HG03280 (cell line): ENCODE measurements at regions not wholly inside any gene's neighbourhood (a gene's known extent, or its start where the extent isn't known, plus 50 kb on each side); places are given as distances from the start of the nearest gene placed in this dataset.
"Not testable (repeated sequence)": the region's sequence is repeated elsewhere in the genome, so short reads cannot be mapped to it uniquely, and the experiment has no call there.

Experiments used
- ATAC-seq: cut with Tn5 transposase; IDR thresholded peaks from one replicate; pipeline ENCODE4 v1.9.1; 2021; ENCODE audit warnings: mild to moderate bottlenecking, moderate library complexity; ENCODE audit not compliant: unreplicated experiment

DNA sequence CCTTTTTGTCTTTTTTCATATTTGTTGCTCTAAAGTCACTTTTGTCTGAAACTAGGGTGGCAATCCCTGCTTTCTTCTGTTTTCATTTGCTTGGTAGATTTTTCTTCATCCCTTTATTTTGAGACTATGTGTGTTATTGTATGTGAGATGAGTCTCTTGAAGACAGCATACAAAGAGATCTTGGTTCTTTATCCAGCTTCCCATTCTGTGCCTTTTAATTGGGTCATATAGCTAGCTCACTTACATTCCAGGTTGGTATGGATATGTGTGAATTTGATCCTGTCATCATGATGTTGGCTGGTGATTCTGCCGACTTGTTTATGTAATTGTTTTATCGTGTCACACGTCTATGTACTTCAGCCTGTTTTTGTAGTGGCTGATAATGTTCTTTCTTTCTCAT, 267.7 kb upstream of the MGAT4C start:
- no peak for ATAC-seq

DNA sequence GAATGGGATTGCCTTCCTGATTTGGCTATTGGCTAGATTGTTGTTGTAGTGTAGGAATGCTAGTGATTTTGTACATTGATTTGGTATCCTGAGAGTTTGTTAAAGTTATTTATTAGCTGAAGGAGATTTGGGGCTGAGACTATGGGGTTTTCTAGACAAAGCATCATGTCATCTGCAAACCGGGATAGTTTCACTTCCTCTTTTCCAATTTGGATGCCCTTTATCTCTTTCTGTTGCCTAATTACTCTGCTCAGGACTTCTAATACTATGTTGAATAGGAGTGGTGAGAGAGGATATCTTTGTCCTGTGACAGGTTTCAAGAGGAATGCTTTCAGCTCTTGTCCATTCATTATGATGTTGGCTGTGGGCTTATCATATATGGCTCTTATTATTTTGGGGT, 265.7 kb upstream of the MGAT4C start:
- no peak for ATAC-seq

DNA sequence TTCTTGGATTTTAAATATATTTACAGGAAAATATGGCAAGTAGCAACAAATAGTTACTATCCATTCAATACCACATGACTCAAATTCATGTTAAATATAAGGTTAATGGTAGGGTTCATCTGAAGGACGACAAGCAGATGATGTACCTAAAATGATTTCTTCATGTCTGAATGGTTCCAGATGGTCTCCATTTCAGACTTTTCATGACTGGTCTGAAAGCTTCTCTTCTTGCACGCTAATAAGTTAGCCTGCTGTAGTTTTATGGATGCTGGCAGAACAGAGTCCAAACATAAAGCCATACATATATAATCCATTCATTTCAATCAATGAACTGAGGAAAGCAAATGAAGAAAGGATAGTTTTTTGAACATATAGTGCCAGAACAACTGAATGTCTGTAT, 257.0 kb upstream of the MGAT4C start:
- no peak for ATAC-seq

DNA sequence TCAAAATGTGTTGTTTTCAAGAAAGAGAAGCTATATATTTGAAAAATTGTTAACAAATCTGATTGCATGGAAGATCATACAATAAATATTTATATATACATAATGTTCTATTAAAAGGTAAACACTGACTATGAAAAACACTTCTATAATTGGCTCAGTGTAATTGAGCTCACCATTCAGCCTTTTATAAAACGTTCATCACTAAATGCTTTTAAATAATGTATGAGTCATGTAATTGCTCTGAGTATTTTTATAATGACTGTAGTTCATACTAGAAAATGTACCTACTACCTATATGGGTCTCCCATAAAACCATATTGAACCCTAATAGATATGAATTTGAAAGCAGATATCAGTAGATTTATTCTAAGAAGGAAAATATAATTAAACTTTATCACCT, 240.4 kb upstream of the MGAT4C start:
- ATAC-seq = no peak

DNA sequence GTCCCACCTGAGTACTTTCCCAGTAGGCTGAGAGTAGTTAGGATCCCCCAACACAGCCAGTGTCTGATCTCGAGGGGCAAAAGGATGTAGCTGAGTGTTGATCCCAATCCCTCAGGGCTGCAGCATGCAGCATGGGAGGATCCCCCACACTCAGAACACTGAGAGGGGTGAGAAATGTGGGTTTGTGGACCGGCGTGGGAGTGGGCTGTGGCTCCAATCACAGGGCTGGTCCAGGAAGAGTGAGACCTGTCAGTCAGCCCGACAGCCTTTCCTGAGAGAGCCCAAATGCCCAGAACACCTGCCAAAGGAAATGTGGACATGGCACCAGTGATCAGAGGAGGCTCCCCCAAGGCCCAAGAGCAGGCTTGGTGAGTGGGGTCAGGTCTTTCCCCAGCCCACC, 228.3 kb upstream of the MGAT4C start:
- ATAC-seq = no peak

DNA sequence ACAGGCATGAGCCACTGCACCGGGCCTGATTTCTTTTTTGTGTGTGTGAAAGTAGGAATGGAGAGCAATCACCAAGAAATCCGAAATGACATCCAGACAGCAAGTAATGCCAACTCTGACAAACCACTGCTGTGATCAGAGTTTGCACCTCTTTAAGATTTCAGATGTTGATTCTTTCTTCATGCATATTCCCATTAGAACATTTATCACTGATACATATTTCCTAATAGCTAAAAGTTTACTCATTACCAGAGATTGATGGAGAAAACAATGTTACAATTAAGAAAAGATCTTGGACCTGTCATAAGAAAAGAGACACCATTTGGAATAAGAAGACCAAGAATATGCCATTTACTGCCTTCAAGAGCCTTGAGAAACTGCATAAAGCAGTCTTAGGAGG, 217.0 kb upstream of the MGAT4C start:
- ATAC-seq = no peak

DNA sequence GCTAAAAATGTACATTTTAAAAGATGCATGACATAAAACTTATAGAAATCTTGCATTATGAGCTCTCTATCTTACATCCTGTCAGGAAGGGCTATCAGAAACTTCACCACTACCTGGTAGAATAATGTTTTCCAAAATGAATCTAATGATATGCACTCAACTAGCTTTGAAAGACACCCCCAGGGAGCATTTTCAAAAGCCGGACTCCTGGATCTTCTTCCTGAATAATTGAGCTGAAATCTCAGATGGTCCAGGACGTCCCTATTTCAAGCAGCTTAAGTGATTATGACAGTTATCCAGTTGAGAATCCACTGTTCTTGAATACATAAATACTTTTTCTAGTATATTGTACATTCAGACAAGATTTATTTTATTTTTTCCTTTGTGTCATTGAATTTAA, 200.6 kb upstream of the MGAT4C start:
- ATAC-seq = no peak

DNA sequence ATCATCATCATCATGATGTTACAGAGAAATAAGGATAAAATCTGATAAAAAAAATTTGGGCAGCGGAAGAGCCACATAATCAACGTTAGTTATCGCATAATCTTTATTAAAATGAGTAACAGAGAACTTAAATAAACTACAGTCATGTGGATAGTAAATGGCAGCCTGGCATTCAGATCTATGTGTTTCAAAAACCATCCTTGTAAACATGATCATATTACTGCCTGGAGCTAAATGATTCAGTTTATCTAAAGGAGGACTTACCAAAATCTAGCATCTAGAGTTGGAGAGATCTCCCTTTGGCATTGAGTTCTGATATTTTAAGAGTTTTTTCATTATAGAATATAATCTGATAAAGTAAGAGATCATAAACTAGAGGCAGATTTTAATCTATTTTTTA, 200.1 kb upstream of the MGAT4C start:
- no peak for ATAC-seq

DNA sequence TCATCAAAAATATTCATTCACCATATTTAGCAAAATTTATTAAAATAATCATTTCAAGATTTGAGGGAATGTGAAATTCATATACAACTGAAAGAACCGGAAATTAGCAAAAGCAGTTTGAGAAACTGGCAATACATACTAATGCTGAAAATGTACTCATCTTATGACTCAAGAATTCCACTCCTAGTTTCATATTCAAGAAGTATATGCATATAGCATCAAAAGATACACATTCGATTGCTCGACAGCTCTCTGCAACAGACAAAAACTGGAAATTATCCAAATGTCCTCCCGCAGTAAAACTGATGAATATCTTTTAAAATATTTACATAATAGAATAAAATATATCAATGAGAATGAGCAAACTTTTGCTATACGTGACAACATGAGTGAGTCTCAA, 189.2 kb upstream of the MGAT4C start:
- ATAC-seq = no peak

DNA sequence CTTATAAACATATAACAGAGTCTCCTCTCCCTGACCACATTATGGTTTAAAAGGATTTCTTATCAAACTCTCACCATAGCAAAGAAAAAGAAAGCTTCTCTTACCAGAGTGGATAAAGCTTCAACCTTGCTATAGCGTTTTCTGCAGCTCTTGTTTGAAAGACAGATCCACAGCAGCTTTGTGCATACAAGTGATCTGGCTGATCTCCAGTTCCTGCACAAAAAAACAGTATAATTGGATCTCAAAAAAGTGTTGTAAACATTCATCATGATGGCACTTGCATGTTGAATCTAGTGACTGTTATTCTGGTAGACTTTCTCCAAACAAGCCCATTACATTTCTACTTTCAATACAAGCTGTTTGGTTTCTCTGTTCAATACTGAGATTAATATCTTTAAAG, 178.9 kb upstream of the MGAT4C start:
- ATAC-seq = no peak

DNA sequence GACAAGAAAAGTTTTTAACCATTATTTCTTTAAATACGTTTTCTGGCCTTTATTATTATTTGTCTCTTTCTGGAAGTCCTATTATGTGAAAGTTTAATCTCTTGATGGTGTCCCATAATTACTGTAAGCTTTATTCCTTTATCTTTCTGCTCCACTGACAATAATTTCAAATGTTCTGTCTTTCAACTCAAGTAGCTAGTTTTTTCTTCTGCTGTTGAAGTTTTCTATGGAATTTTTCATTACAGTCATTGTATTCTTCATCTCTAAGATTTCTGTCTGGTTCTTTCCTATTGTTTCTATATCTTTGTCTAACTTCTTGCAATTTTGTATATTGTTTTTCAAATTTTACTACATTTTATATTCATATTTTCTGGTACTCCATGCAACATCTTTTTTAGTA, 173.6 kb upstream of the MGAT4C start:
- no peak for ATAC-seq

DNA sequence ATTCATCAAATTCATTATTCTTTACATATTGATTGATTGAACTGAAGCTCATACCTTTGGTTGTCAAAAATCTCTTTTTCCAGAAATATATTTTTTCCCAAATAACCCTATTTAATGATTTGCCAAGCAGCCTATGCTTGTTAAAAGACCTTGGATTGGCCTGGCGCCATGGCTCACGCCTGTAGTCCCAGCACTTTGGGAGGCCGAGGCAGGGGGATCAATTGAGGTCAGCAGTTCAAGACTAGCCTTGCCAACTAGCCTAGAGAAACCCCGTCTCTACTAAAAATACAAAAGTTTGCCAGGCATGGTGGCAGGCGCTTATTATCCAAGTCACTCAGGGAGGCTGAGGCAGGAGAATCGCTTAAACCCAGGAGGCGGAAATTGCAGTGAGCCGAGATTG, 165.1 kb upstream of the MGAT4C start:
- no peak for ATAC-seq

DNA sequence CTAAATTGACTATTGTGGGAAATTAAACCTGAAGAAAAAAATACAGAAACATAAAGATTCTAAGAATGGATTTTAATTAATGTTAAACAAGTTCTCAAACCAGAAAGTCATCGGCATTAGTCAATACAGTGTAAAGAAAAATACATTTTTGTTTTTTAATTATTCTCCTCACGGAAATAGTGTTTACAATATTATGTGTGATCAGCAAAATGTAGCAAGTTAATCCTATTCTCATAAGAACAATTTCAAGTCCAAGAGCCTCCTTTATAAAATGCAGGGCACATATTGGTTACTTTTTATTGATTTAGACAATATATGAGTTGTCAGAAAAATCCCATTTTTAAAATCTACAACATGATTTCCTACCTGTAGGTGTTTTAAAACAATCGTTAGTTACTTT, 158.0 kb upstream of the MGAT4C start:
- no peak for ATAC-seq

DNA sequence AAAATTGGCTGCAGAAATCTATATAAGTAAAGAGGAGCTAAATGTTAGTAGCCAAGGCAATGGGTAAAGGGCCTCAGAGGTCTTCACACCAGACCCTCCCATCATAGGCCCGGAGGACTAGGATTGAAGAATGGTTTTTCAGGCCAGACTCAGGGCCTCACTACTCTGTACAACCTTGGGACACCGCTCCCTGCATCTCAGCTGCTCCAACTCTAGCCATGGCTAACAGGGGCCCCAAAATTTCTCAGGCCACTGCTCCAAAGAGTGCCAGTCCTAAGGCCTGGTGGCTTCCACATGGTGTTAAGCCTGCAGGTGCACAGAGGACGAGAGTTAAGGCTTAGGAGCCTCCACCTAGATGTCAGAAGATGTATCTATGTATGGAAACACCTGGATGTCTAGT, 155.5 kb upstream of the MGAT4C start:
- ATAC-seq = no peak

DNA sequence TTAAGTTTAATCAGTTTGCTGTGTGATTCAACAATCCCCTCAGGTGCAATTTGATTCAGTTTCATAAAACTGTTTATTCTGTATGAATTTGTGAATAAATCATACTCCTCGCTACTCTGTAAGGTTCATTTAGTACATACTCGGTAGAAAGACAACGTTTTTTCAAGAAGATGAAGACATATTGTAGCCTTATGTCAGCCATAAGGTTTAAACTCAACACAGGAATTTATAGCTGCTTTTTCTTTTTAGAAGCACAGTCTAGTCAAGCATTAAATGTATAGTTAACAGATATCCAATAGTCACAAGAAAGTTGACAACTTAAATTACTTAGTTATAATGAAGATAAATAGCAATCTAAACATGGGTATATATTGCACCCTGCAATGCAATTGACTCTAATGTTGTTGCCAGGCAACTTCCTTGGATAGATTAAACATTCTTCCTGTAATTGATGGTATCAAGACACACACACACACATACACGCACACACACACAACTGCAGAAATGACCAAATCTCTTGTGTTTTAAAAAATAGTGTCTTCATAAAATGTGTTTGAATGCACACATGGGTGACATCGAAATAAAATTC, 151.5 kb upstream of the MGAT4C start:
- ATAC-seq = no peak

DNA sequence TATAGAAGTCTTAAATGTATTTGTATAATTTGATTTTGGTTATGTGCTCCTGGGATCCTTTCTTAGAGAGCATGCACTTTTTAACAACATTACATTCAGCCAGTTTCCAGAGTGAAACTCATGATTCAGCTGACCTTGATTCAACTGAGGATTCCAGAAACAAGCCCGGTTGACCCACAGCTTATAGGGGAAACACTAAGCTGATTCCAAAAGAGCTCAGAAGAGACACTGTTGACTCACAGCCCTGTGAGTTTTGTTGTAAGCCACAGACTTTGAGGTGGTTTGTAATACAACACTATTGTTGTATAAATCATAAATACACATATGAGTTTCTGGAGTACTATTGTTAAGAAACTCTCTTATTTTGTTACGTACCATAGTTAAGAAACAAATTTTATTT, 133.8 kb upstream of the MGAT4C start:
- no peak for ATAC-seq

DNA sequence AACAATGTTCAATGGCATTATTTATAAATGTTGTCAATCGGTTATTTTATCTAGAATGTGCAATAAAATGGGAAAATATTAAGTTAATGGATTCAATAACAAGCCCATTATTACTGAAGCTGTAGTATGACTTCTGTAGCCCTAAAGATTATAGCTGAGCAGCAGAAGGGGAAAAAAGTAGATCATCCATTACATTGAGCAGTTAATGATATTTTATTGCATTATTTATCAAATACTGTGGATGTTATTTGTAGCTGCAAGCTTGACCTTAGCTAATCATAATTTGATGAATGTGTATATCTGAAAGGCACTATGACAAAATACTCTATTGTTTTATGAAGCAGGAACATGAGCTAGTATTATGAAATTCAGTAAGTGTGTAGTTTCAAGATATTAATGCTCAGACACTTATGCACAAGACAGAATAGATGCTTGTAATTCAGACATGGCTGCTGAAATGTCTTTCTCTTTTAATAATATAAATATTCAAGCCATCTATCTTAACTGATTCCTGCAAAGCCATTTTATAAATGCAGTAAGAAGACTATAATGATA, 131.5 kb upstream of the MGAT4C start:
- no peak for ATAC-seq

DNA sequence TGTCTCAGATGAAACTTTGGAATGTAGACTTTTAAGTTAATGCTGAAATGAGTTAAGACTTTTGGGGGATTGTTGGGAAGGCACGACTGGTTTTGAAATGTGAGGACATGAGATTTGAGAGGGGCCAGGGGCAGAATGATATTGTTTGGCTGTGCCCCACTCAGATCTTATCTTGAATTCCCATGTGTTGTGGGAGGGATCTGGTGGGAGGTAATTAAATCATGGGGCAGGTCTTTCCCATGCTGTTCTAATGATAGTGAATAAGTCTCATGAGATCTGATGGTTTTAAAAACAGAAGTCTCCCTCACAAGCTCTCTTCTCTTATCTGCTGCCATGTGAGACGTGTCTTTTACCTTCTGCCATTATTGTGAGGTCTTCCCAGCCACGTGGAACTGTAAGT, 127.6 kb upstream of the MGAT4C start:
- not testable (repeated sequence) for ATAC-seq

DNA sequence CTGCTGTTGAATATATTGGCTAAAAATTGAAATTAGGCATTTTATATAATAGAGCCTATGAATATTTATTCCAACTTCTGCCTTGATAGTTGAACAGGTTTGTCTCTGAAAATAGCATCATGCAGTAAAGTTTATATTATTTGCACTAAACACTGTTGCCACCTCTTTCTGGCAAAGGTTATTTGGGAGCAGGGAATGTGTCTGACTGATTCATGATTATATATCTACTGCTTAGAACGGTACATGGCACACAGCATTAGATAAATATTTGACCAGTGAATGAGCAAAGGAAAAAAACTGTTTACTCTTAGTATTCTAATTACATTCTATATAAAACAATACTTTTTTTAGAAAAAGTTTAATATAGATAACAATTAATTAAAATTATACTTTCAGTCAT, 123.1 kb upstream of the MGAT4C start:
- no peak for ATAC-seq

DNA sequence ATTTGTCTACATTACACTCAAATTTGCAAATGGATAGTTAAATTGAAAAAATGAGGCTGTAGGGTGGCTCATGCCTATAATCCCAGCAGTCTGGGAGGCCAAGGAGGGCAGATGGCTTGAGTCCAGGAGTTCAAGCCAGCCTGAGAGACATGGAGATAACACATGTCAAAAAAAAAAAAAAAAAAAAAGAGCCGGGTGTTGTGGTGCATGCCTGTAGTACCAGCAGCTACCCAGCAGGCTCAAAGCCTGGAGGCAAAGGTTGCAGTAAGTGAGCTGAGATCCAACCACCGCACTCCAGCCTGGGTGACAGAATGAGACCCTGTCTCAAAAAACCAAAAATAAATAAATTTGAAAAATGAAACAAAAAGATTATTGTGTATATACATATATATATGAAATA, 119.9 kb upstream of the MGAT4C start:
- ATAC-seq = no peak

DNA sequence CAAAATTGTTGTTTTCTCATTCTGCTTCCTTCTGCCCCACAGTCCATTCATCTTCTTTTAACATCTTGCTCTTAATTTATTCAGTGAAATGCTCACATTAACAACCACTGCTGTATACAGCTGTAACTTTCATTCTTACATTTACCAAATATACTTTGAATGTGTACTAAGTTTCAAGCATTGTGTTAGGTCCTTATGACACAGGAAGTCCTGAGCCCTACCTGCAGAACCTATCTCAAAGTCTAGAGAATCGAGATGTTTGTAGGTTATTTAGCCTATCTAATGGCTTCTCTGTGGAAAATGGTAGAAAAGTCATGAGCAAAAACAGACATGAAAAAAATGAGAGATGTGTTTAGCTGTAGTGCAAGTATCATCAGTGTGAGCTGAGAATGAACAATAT, 117.6 kb upstream of the MGAT4C start:
- no peak for ATAC-seq

DNA sequence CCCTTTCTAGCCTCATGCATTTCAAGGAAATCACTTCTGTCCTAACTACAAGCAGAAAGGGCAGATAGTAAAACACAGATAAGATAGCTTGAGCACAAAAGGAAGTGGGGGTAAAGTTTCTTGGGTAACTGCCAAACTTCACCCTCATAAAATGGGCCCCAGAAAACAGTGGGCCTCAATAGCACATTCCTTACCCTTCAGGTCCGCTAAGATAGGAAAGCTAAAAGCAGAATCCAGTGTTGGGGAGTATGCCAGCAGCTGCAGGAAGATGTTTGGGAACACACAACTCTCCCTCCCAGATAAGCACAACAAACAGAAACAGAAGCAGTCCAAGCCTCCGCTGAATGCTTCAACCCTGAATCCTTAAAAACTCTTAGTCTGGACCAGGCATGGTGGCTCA, 110.9 kb upstream of the MGAT4C start:
- ATAC-seq = no peak

DNA sequence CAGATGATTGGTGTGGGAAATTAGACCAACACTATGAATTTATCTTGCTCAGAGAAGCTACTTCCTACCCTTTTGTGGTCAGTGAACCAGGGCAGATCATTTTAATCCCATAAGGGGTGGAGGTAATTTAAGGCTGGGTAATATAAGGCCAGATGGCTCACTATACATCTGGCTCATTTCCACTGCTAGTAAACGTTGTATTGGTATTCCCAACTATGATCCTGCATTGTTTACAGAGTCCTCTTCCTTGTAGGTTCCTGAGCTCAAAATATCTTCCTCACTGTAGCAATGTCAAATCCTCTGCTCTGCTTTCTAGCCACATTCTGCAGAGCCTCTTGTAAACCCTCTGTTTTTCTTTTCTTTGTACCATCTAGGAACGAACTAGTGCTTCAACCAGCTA, 93.0 kb upstream of the MGAT4C start:
- ATAC-seq = no peak
